H1 (cell line): ENCODE measurements at regions not wholly inside any gene's neighbourhood (a gene's known extent, or its start where the extent isn't known, plus 50 kb on each side); places are given as distances from the start of the nearest gene placed in this dataset.

ENCODE experiments used
- CTCF ChIA-PET: fragments of 300-600 bp; sonication (Branson Sonifier 250); formaldehyde crosslinking; loops from one replicate; lab custom pipeline; 2021; ENCODE audit not compliant: partially characterized antibody; lab: Charles Lee
- POLR2A ChIA-PET: fragments of 300-600 bp; sonication (Branson Sonifier 250); formaldehyde crosslinking; loops from one replicate; lab custom pipeline; 2021; ENCODE audit warnings: inconsistent platforms; ENCODE audit not compliant: partially characterized antibody; lab: Charles Lee
- DNase-seq, 2 experiments: peaks; one replicate each; pipeline versions ENCODE4 v3.0.0 to v3.0.0-alpha.2; 2010 to 2022; ENCODE audit warnings: low spot score in 2 of 2, low read depth in 1 of 2, mixed read lengths in 1 of 2
- FAIRE-seq: peaks from 2 replicates; lab custom pipeline; 2011; peaks lifted over from hg19 to GRCh38; lab: Jason Lieb, UNC
- H2AFZ ChIP-seq: 2 replicates; pipeline ENCODE4 v1.8.1; 2012; ENCODE audit warnings: low read length, inconsistent platforms
- H2AK5ac ChIP-seq: 2 replicates; pipeline ENCODE4 v1.6.1; 2013; ENCODE audit warnings: low read depth, low read length
- H2BK120ac ChIP-seq: replicated peaks from 2 replicates; pipeline ENCODE3; 2013; ENCODE audit warnings: low read depth, low read length, inconsistent platforms
- H2BK12ac ChIP-seq: 2 replicates; pipeline ENCODE4 v1.6.1; 2013; ENCODE audit warnings: low read depth, low read length
- H2BK15ac ChIP-seq: 2 replicates; pipeline ENCODE4 v1.6.1; 2013; ENCODE audit warnings: low read length
- H2BK20ac ChIP-seq: 2 replicates; pipeline ENCODE4 v1.6.1; 2013; ENCODE audit warnings: low read length
- H2BK5ac ChIP-seq: 2 replicates; pipeline ENCODE4 v1.6.1; 2013; ENCODE audit warnings: low read depth, low read length
- H3K14ac ChIP-seq: 2 replicates; pipeline ENCODE4 v1.6.1; 2013; ENCODE audit warnings: inconsistent platforms; ENCODE audit not compliant: insufficient read length
- H3K18ac ChIP-seq: 2 replicates; pipeline ENCODE4 v1.6.1; 2013; ENCODE audit warnings: low read length; ENCODE audit errors: extremely low read depth
- H3K23ac ChIP-seq: 2 replicates; pipeline ENCODE4 v1.6.1; 2013; ENCODE audit warnings: inconsistent platforms; ENCODE audit not compliant: insufficient read length
- H3K23me2 ChIP-seq: 2 replicates; pipeline ENCODE4 v1.6.1; 2013; ENCODE audit warnings: low read depth, low read length
- H3K27ac ChIP-seq: 2 replicates; pipeline ENCODE4 v1.6.1; 2011; ENCODE audit warnings: low read depth, low read length, inconsistent platforms
- H3K27me3 ChIP-seq, 4 experiments: replicated peaks in 1 of 4; 1 replicate in 1 of 4; 2 replicates in 3 of 4; pipeline versions ENCODE4 v1.6.1 to v1.8.1; 2011 to 2013; ENCODE audit warnings: low read length in 3 of 4, mild to moderate bottlenecking in 3 of 4, inconsistent platforms in 2 of 4, mixed read lengths in 2 of 4, moderate library complexity in 1 of 4; ENCODE audit not compliant: control insufficient read depth in 3 of 4, insufficient read depth in 3 of 4; ENCODE audit errors: extremely low read depth in 1 of 4
- H3K36me3 ChIP-seq, 4 experiments: 2 replicates each; pipeline versions ENCODE4 v1.6.1 to v1.8.1; 2011 to 2013; ENCODE audit warnings: mild to moderate bottlenecking in 4 of 4, low read length in 3 of 4, moderate library complexity in 2 of 4, control low read depth in 1 of 4, inconsistent platforms in 1 of 4; ENCODE audit not compliant: insufficient read depth in 4 of 4, control insufficient read depth in 2 of 4
- H3K4ac ChIP-seq: replicated peaks from 2 replicates; pipeline ENCODE3; 2013; ENCODE audit warnings: low read length, low read depth, mixed read lengths, inconsistent platforms; ENCODE audit not compliant: insufficient read length
- H3K4me1 ChIP-seq, 4 experiments: replicated peaks in 1 of 4; 1 replicate in 1 of 4; 2 replicates in 3 of 4; pipeline versions ENCODE4 v1.6.1 to v1.8.1; 2011 to 2013; ENCODE audit warnings: low read length in 3 of 4, inconsistent platforms in 2 of 4, mixed read lengths in 1 of 4; ENCODE audit not compliant: insufficient read depth in 4 of 4, control insufficient read depth in 3 of 4
- H3K4me2 ChIP-seq, 2 experiments: 2 replicates each; pipeline versions ENCODE4 v1.6.1 to v1.8.1; 2011 to 2013; ENCODE audit warnings: low read depth in 2 of 2, low read length in 2 of 2, control low read depth in 1 of 2, inconsistent platforms in 1 of 2, mild to moderate bottlenecking in 1 of 2; ENCODE audit not compliant: insufficient read depth in 1 of 2
- H3K4me3 ChIP-seq, 4 experiments: fragments of 200-600, 300-600 bp in 1 of 4; sonication (generic), shearing (Covaris generic), sonication (Bioruptor Twin) in 1 of 4; 2 replicates each; pipeline versions ENCODE4 v1.5.1 to v1.8.1; 2011 to 2016; ENCODE audit warnings: low read length in 4 of 4, low read depth in 3 of 4, control low read depth in 2 of 4, inconsistent platforms in 2 of 4, mild to moderate bottlenecking in 2 of 4, mixed read lengths in 1 of 4, moderate library complexity in 1 of 4; ENCODE audit not compliant: insufficient read depth in 2 of 4; ENCODE audit errors: extremely low read depth in 1 of 4
- H3K56ac ChIP-seq: replicated peaks from 2 replicates; pipeline ENCODE3; 2013; ENCODE audit warnings: low read depth, mild to moderate bottlenecking, mixed read lengths, low read length, inconsistent platforms; ENCODE audit not compliant: insufficient read length
- H3K79me1 ChIP-seq: 2 replicates; pipeline ENCODE4 v1.6.1; 2013; ENCODE audit warnings: low read depth, low read length, control low read depth
- H3K79me2 ChIP-seq, 2 experiments: 2 replicates each; pipeline versions ENCODE4 v1.6.1 to v1.8.1; 2012 to 2013; ENCODE audit warnings: low read length in 2 of 2, mild to moderate bottlenecking in 2 of 2, inconsistent platforms in 1 of 2; ENCODE audit not compliant: insufficient read depth in 2 of 2, control insufficient read depth in 1 of 2
- H3K9ac ChIP-seq, 4 experiments: replicated peaks in 1 of 4; 1 replicate in 1 of 4; 2 replicates in 3 of 4; pipeline versions ENCODE4 v1.6.1 to v1.8.1; 2011 to 2013; ENCODE audit warnings: low read depth in 3 of 4, low read length in 3 of 4, control low read depth in 2 of 4, mild to moderate bottlenecking in 2 of 4, moderate library complexity in 2 of 4, inconsistent platforms in 1 of 4; ENCODE audit errors: extremely low read depth in 1 of 4
- H3K9me3 ChIP-seq, 2 experiments: 2 replicates each; pipeline versions ENCODE4 v1.6.1 to v1.8.1; 2012 to 2013; ENCODE audit warnings: mild to moderate bottlenecking in 2 of 2, moderate library complexity in 2 of 2, control low read depth in 1 of 2, inconsistent platforms in 1 of 2, low read depth in 1 of 2, low read length in 1 of 2, mixed read lengths in 1 of 2; ENCODE audit not compliant: insufficient read depth in 2 of 2
- H4K20me1 ChIP-seq, 2 experiments: replicated peaks in 1 of 2; 2 replicates each; pipeline versions ENCODE3 to v1.8.1; 2011 to 2013; ENCODE audit warnings: inconsistent platforms in 2 of 2, low read length in 2 of 2, mild to moderate bottlenecking in 1 of 2; ENCODE audit not compliant: insufficient read depth in 2 of 2, control insufficient read depth in 1 of 2
- H4K5ac ChIP-seq: 2 replicates; pipeline ENCODE4 v1.6.1; 2013; ENCODE audit warnings: low read length, low read depth, mixed read lengths, inconsistent platforms; ENCODE audit not compliant: insufficient read length
- H4K8ac ChIP-seq: 2 replicates; pipeline ENCODE4 v1.8.0; 2013; ENCODE audit warnings: mild to moderate bottlenecking, moderate library complexity, low read length, inconsistent platforms; ENCODE audit not compliant: insufficient read depth; ENCODE audit errors: extremely low read depth
- H4K91ac ChIP-seq: replicated peaks from 2 replicates; pipeline ENCODE3; 2013; ENCODE audit warnings: low read length, mixed read lengths, inconsistent platforms; ENCODE audit not compliant: insufficient read length
- ATF3 ChIP-seq: IDR thresholded peaks from 2 replicates; pipeline ENCODE4 v1.6.1; 2011; ENCODE audit warnings: low read depth, mild to moderate bottlenecking, low read length; ENCODE audit not compliant: insufficient read depth
- BCL11A ChIP-seq, 2 experiments: IDR thresholded peaks; one replicate each; pipeline ENCODE4 v1.6.1; 2011; ENCODE audit warnings: low read depth in 2 of 2, low read length in 2 of 2, mild to moderate bottlenecking in 2 of 2
- BRCA1 ChIP-seq: IDR thresholded peaks from 2 replicates; pipeline ENCODE4 v1.6.1; 2012; ENCODE audit warnings: low read depth, low read length, improper control_type of control experiment
- CBX5 ChIP-seq: fragments of 300-800, 300-1000 bp; sonication (generic); IDR thresholded peaks from 2 replicates; pipeline ENCODE4 v1.7.1; 2016; ENCODE audit warnings: antibody characterized with exemption, low read length, low read depth
- CHD1 ChIP-seq: IDR thresholded peaks from 2 replicates; pipeline ENCODE4 v1.6.1; 2012; ENCODE audit warnings: low read depth, low read length, improper control_type of control experiment
- CTBP2 ChIP-seq: IDR thresholded peaks from 2 replicates; pipeline ENCODE4 v1.7.0; 2011; ENCODE audit warnings: borderline replicate concordance, mild to moderate bottlenecking, moderate library complexity, mixed read lengths, low read length; ENCODE audit not compliant: insufficient read depth, insufficient read length
- E2F6 ChIP-seq: IDR thresholded peaks from 2 replicates; pipeline ENCODE4 v1.6.1; 2012; ENCODE audit warnings: inconsistent platforms
- MAX ChIP-seq: IDR thresholded peaks from 2 replicates; pipeline ENCODE4 v1.6.1; 2012; ENCODE audit warnings: inconsistent platforms
- POLR2A ChIP-seq, 2 experiments: IDR thresholded peaks; 1 replicate in 1 of 2; 2 replicates in 1 of 2; pipeline ENCODE4 v1.6.1; 2011; ENCODE audit warnings: low read depth in 2 of 2, low read length in 2 of 2, mild to moderate bottlenecking in 2 of 2; ENCODE audit errors: control extremely low read depth in 1 of 2
- RXRA ChIP-seq: IDR thresholded peaks from 2 replicates; pipeline ENCODE4 v1.6.1; 2011; ENCODE audit warnings: low read depth, mild to moderate bottlenecking, low read length, moderate library complexity; ENCODE audit not compliant: insufficient read depth
- SIX5 ChIP-seq: IDR thresholded peaks from 2 replicates; pipeline ENCODE4 v1.6.1; 2011; ENCODE audit warnings: mild to moderate bottlenecking, low read depth, low read length
- SP4 ChIP-seq: IDR thresholded peaks from 2 replicates; pipeline ENCODE4 v1.6.1; 2012; ENCODE audit warnings: low read length, inconsistent platforms
- TBP ChIP-seq: IDR thresholded peaks from 2 replicates; pipeline ENCODE4 v1.6.1; 2011; ENCODE audit warnings: low read depth, low read length, improper control_type of control experiment
- TEAD4 ChIP-seq: IDR thresholded peaks from 2 replicates; pipeline ENCODE4 v1.6.1; 2012; ENCODE audit warnings: low read depth, low read length, inconsistent platforms, mixed read lengths
- YY1 ChIP-seq: IDR thresholded peaks from 2 replicates; pipeline ENCODE4 v1.6.1; 2011; ENCODE audit warnings: low read depth, mild to moderate bottlenecking, low read length

- H2AFZ ChIP-seq = no peak overlapping the region
- H2BK5ac ChIP-seq = no peak overlapping the region
These were observed 102.1 kb upstream of the FRMD4B start for GRCh38 chr3:69488026-69488425.

More at GRCh38 chr3:69488026-69488425, 102.1 kb upstream of the FRMD4B start:
- H4K5ac ChIP-seq = no peak overlapping the region
- no peak overlapping the region for H2BK12ac ChIP-seq
- POLR2A ChIA-PET = interaction anchor here (0.7 kb wide), 1 partner anchor 338 kb away, joined by 3 read pairs; no protein-coding TSS in a partner anchor
- no peak overlapping the region for H2BK15ac ChIP-seq
- no peak overlapping the region for H3K14ac ChIP-seq
- H2AK5ac ChIP-seq = no peak overlapping the region
- H2BK20ac ChIP-seq = no peak overlapping the region
- H3K4me3 ChIP-seq = no peak overlapping the region
- H4K8ac ChIP-seq = no peak overlapping the region
- no peaks in the 10 kb centered on the region for H3K23me2 ChIP-seq
- peaks cover 0 to 10% (median 5%) of the 10 kb centered on the region in 4 experiments; a peak in 4 of 7 replicates for H3K4me1 ChIP-seq
- H3K23ac ChIP-seq = no peak overlapping the region
- H3K18ac ChIP-seq = no peak overlapping the region
- H3K79me1 ChIP-seq = no peaks in the 10 kb centered on the region
- H3K9me3 ChIP-seq = no peaks in the 10 kb centered on the region
- CTCF ChIA-PET = interaction anchor here (0.6 to 0.9 kb wide), 2 partner anchors 13 to 368 kb away, joined by 3 read pairs; no protein-coding TSS in a partner anchor
- H3K56ac ChIP-seq = no peak overlapping the region
- TF ChIP-seq CBX5 = no peak
- TF ChIP-seq CHD1 = no peak
- no peak for TF ChIP-seq YY1
- no peak for TF ChIP-seq BCL11A (IDR thresholded peaks at IDR 0.05; ENCODE audit: low read depth in 2 of 2, low read length in 2 of 2)
- no peak for TF ChIP-seq SIX5
- TF ChIP-seq POLR2A (IDR thresholded peaks at IDR 0.05; ENCODE audit: control extremely low read depth in 1 of 2, low read depth in 2 of 2, low read length in 2 of 2) = no peak
- no peak for TF ChIP-seq MAX
- no peak for TF ChIP-seq CTBP2
- TF ChIP-seq E2F6 = no peak
- TF ChIP-seq TBP = no peak
- no peak for TF ChIP-seq RXRA
- TF ChIP-seq SP4 = no peak
- no peak for TF ChIP-seq ATF3
- TF ChIP-seq TEAD4 = no peak
- TF ChIP-seq BRCA1 = no peak
- no peak overlapping the region for H3K4me2 ChIP-seq
- H3K9ac ChIP-seq = no peak overlapping the region
- FAIRE-seq = no peak
- no peak for DNase-seq
- no peak overlapping the region for H2BK120ac ChIP-seq
- no peak overlapping the region for H3K4ac ChIP-seq
- H3K27ac ChIP-seq = no peak overlapping the region
- no peak overlapping the region for H4K91ac ChIP-seq
- H3K79me2 ChIP-seq = no peaks in the 10 kb centered on the region
- no peaks in the 10 kb centered on the region for H4K20me1 ChIP-seq
- H3K27me3 ChIP-seq = no peaks in the 10 kb centered on the region; a peak in 2 of 7 replicates
- H3K36me3 ChIP-seq = no peaks in the 10 kb centered on the region
